ENCODE measurements at regions not wholly inside any gene's neighbourhood (a gene's known extent, or its start where the extent isn't known, plus 50 kb on each side); places are given as distances from the start of the nearest gene placed in this dataset.

- TF ChIP-seq FOXP2 (optimal IDR thresholded peaks at IDR 0.05; ENCODE audit: borderline replicate concordance, extremely low read depth, extremely low read length, insufficient read depth) (no peak), POLR2AphosphoS5 (IDR thresholded peaks at IDR 0.05; ENCODE audit: low read depth, low read length) (no peak), REST (IDR thresholded peaks at IDR 0.05; ENCODE audit: insufficient read depth in 1 of 2, low read depth in 2 of 2, low read length in 2 of 2) (no peak), SIN3A (IDR thresholded peaks at IDR 0.05; ENCODE audit: borderline replicate concordance, insufficient read depth, low read length) (no peak), TAF1 (IDR thresholded peaks at IDR 0.05; ENCODE audit: borderline replicate concordance, insufficient read depth, low read length) (no peak)
Observed at GRCh38 chr3:178181088-178181487, 355.1 kb upstream of the KCNMB2 start.

DNA sequence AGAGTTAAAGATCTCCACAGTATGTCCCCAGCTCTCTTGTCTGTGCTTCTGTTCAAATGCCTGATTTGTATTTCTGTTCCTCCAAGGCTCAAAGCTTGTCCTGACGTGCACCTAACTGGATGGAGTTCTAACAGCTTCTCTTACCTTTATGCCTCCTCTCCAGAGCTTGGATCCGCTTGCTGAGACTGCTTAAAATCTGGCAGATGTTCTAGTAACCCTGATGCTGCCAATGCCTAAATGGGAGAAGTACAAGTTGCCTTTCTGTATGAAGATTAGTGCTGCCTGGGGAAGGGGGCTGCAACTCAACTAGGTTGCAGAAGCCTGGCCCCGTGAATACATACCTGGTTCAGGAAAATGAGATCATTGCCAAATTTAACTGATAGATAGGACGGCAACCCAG is 354.5 kb upstream of the KCNMB2 start:
- TF ChIP-seq REST (IDR thresholded peaks at IDR 0.05; ENCODE audit: insufficient read depth in 1 of 2, low read depth in 2 of 2, low read length in 2 of 2) (no peak), FOXP2 (optimal IDR thresholded peaks at IDR 0.05; ENCODE audit: borderline replicate concordance, extremely low read depth, extremely low read length, insufficient read depth) (no peak), POLR2AphosphoS5 (IDR thresholded peaks at IDR 0.05; ENCODE audit: low read depth, low read length) (no peak), SIN3A (IDR thresholded peaks at IDR 0.05; ENCODE audit: borderline replicate concordance, insufficient read depth, low read length) (no peak), TAF1 (IDR thresholded peaks at IDR 0.05; ENCODE audit: borderline replicate concordance, insufficient read depth, low read length) (no peak)

GRCh38 chr3:178182337-178182779 is 353.9 kb upstream of the KCNMB2 start:
- TF ChIP-seq SIN3A (IDR thresholded peaks at IDR 0.05; ENCODE audit: borderline replicate concordance, insufficient read depth, low read length): no peak
- TF ChIP-seq FOXP2 (optimal IDR thresholded peaks at IDR 0.05; ENCODE audit: borderline replicate concordance, extremely low read depth, extremely low read length, insufficient read depth): no peak
- no peak for TF ChIP-seq TAF1 (IDR thresholded peaks at IDR 0.05; ENCODE audit: borderline replicate concordance, insufficient read depth, low read length)
- no peak for TF ChIP-seq REST (IDR thresholded peaks at IDR 0.05; ENCODE audit: insufficient read depth in 1 of 2, low read depth in 2 of 2, low read length in 2 of 2)
- TF ChIP-seq POLR2AphosphoS5 (IDR thresholded peaks at IDR 0.05; ENCODE audit: low read depth, low read length): no peak

GRCh38 chr3:178184833-178185232 is 351.4 kb upstream of the KCNMB2 start:
- TF ChIP-seq TAF1 (IDR thresholded peaks at IDR 0.05; ENCODE audit: borderline replicate concordance, insufficient read depth, low read length) (no peak), REST (IDR thresholded peaks at IDR 0.05; ENCODE audit: insufficient read depth in 1 of 2, low read depth in 2 of 2, low read length in 2 of 2) (no peak), POLR2AphosphoS5 (IDR thresholded peaks at IDR 0.05; ENCODE audit: low read depth, low read length) (no peak), SIN3A (IDR thresholded peaks at IDR 0.05; ENCODE audit: borderline replicate concordance, insufficient read depth, low read length) (no peak), FOXP2 (optimal IDR thresholded peaks at IDR 0.05; ENCODE audit: borderline replicate concordance, extremely low read depth, extremely low read length, insufficient read depth) (no peak)

- TF ChIP-seq REST (IDR thresholded peaks at IDR 0.05; ENCODE audit: insufficient read depth in 1 of 2, low read depth in 2 of 2, low read length in 2 of 2) (no peak), FOXP2 (optimal IDR thresholded peaks at IDR 0.05; ENCODE audit: borderline replicate concordance, extremely low read depth, extremely low read length, insufficient read depth) (no peak), POLR2AphosphoS5 (IDR thresholded peaks at IDR 0.05; ENCODE audit: low read depth, low read length) (no peak), SIN3A (IDR thresholded peaks at IDR 0.05; ENCODE audit: borderline replicate concordance, insufficient read depth, low read length) (no peak), TAF1 (IDR thresholded peaks at IDR 0.05; ENCODE audit: borderline replicate concordance, insufficient read depth, low read length) (no peak)
Observed at GRCh38 chr3:178186666-178187065, 349.6 kb upstream of the KCNMB2 start.
